T-helper 1 cell treated with Interleukin-12 subunit alpha and Interleukin-12 subunit beta and Interleukin-4 antibody, amounts not matched to agents 30 μg/mL and 1 μg/mL, for 36 hours (primary cell): ENCODE measurements at regions not wholly inside any gene's neighbourhood (a gene's known extent, or its start where the extent isn't known, plus 50 kb on each side); places are given as distances from the start of the nearest gene placed in this dataset.

Experiments used
- H3K27ac Mint-ChIP-seq: one replicate; pipeline ENCODE4 v1.8.0; 2021; ENCODE audit warnings: mild to moderate bottlenecking, mixed read lengths
- H3K27me3 Mint-ChIP-seq: one replicate; pipeline ENCODE4 v1.8.0; 2021; ENCODE audit warnings: low read depth, mixed read lengths
- H3K36me3 Mint-ChIP-seq: one replicate; pipeline ENCODE4 v1.8.0; 2021; ENCODE audit warnings: low read depth, mixed read lengths
- H3K4me1 Mint-ChIP-seq: one replicate; pipeline ENCODE4 v1.8.0; 2021; ENCODE audit warnings: low read depth, mixed read lengths
- H3K4me3 Mint-ChIP-seq: one replicate; pipeline ENCODE4 v1.8.0; 2021; ENCODE audit warnings: mild to moderate bottlenecking, moderate library complexity, mixed read lengths
- H3K9me3 Mint-ChIP-seq: one replicate; pipeline ENCODE4 v1.8.0; 2021; ENCODE audit warnings: mixed read lengths

- Mint-ChIP-seq H3K4me1 (no peaks in the 10 kb centered on the region), H3K9me3 (no peaks in the 10 kb centered on the region), H3K36me3 (no peaks in the 10 kb centered on the region), H3K27me3 (no peaks in the 10 kb centered on the region), H3K27ac (no peak overlapping the region), H3K4me3 (no peak overlapping the region)
Measured at GRCh38 chr2:23183733-23184132, 201.2 kb upstream of the KLHL29 start.

GRCh38 chr2:23198316-23199114, 186.5 kb upstream of the KLHL29 start:
- Mint-ChIP-seq H3K36me3 (no peaks in the 10 kb centered on the region), H3K27ac (no peak overlapping the region), H3K9me3 (no peaks in the 10 kb centered on the region), H3K27me3 (no peaks in the 10 kb centered on the region), H3K4me3 (no peak overlapping the region), H3K4me1 (no peaks in the 10 kb centered on the region)

GRCh38 chr2:23199115-23199918, 185.7 kb upstream of the KLHL29 start:
- Mint-ChIP-seq H3K27ac (no peak overlapping the region), H3K27me3 (no peaks in the 10 kb centered on the region), H3K9me3 (no peaks in the 10 kb centered on the region), H3K4me3 (no peak overlapping the region), H3K36me3 (no peaks in the 10 kb centered on the region), H3K4me1 (no peaks in the 10 kb centered on the region)

GRCh38 chr2:23200068-23200786, 184.8 kb upstream of the KLHL29 start:
- Mint-ChIP-seq H3K9me3 (no peaks in the 10 kb centered on the region), H3K27ac (no peak overlapping the region), H3K4me1 (no peaks in the 10 kb centered on the region), H3K4me3 (no peak overlapping the region), H3K27me3 (no peaks in the 10 kb centered on the region), H3K36me3 (no peaks in the 10 kb centered on the region)

GRCh38 chr2:23200787-23201114, 184.2 kb upstream of the KLHL29 start:
- Mint-ChIP-seq H3K4me3 (no peak overlapping the region), H3K4me1 (no peaks in the 10 kb centered on the region), H3K9me3 (no peaks in the 10 kb centered on the region), H3K27ac (no peak overlapping the region), H3K36me3 (no peaks in the 10 kb centered on the region), H3K27me3 (no peaks in the 10 kb centered on the region)

- Mint-ChIP-seq H3K27me3 (peaks cover 4% of the 10 kb centered on the region), H3K4me1 (no peaks in the 10 kb centered on the region), H3K27ac (no peak overlapping the region), H3K36me3 (no peaks in the 10 kb centered on the region), H3K4me3 (no peak overlapping the region), H3K9me3 (no peaks in the 10 kb centered on the region)
Measured at GRCh38 chr2:23203383-23203782, 181.6 kb upstream of the KLHL29 start.

GRCh38 chr2:23204685-23205242, 180.2 kb upstream of the KLHL29 start:
- no peak overlapping the region for H3K27ac Mint-ChIP-seq
- H3K27me3 Mint-ChIP-seq = peaks cover 4% of the 10 kb centered on the region
- H3K36me3 Mint-ChIP-seq = no peaks in the 10 kb centered on the region
- H3K4me1 Mint-ChIP-seq = no peaks in the 10 kb centered on the region
- H3K9me3 Mint-ChIP-seq = no peaks in the 10 kb centered on the region
- H3K4me3 Mint-ChIP-seq = no peak overlapping the region

- Mint-ChIP-seq H3K27me3 (peaks cover 4% of the 10 kb centered on the region), H3K27ac (no peak overlapping the region), H3K4me3 (no peak overlapping the region), H3K9me3 (no peaks in the 10 kb centered on the region), H3K4me1 (no peaks in the 10 kb centered on the region), H3K36me3 (no peaks in the 10 kb centered on the region)
Measured at GRCh38 chr2:23206650-23207049, 178.3 kb upstream of the KLHL29 start.

GRCh38 chr2:23207871-23208270, 177.1 kb upstream of the KLHL29 start:
- peaks cover 4% of the 10 kb centered on the region for H3K27me3 Mint-ChIP-seq
- H3K4me3 Mint-ChIP-seq = no peak overlapping the region
- no peaks in the 10 kb centered on the region for H3K4me1 Mint-ChIP-seq
- no peaks in the 10 kb centered on the region for H3K36me3 Mint-ChIP-seq
- no peaks in the 10 kb centered on the region for H3K9me3 Mint-ChIP-seq
- no peak overlapping the region for H3K27ac Mint-ChIP-seq

- no peaks in the 10 kb centered on the region for H3K9me3 Mint-ChIP-seq
- H3K36me3 Mint-ChIP-seq = no peaks in the 10 kb centered on the region
- peaks cover 4% of the 10 kb centered on the region for H3K27me3 Mint-ChIP-seq
- H3K4me1 Mint-ChIP-seq = no peaks in the 10 kb centered on the region
- no peak overlapping the region for H3K4me3 Mint-ChIP-seq
- H3K27ac Mint-ChIP-seq = no peak overlapping the region
Measured at GRCh38 chr2:23208339-23208738, 176.6 kb upstream of the KLHL29 start.

GRCh38 chr2:23209059-23209458, 175.9 kb upstream of the KLHL29 start:
- Mint-ChIP-seq H3K4me3 (no peak overlapping the region), H3K4me1 (no peaks in the 10 kb centered on the region), H3K27ac (no peak overlapping the region), H3K36me3 (no peaks in the 10 kb centered on the region), H3K27me3 (peaks cover 4% of the 10 kb centered on the region), H3K9me3 (no peaks in the 10 kb centered on the region)

GRCh38 chr2:23211987-23212583, 172.9 kb upstream of the KLHL29 start:
- Mint-ChIP-seq H3K4me3 (no peak overlapping the region), H3K27ac (no peak overlapping the region), H3K4me1 (no peaks in the 10 kb centered on the region), H3K36me3 (no peaks in the 10 kb centered on the region), H3K27me3 (peaks cover 4% of the 10 kb centered on the region), H3K9me3 (no peaks in the 10 kb centered on the region)

- no peak overlapping the region for H3K4me3 Mint-ChIP-seq
- H3K4me1 Mint-ChIP-seq = no peaks in the 10 kb centered on the region
- H3K27ac Mint-ChIP-seq = no peak overlapping the region
- no peaks in the 10 kb centered on the region for H3K27me3 Mint-ChIP-seq
- H3K9me3 Mint-ChIP-seq = no peaks in the 10 kb centered on the region
- no peaks in the 10 kb centered on the region for H3K36me3 Mint-ChIP-seq
Measured at GRCh38 chr2:23213196-23213595, 171.8 kb upstream of the KLHL29 start.

GRCh38 chr2:23215016-23215415, 170.0 kb upstream of the KLHL29 start:
- no peaks in the 10 kb centered on the region for H3K36me3 Mint-ChIP-seq
- no peak overlapping the region for H3K4me3 Mint-ChIP-seq
- no peak overlapping the region for H3K27ac Mint-ChIP-seq
- H3K27me3 Mint-ChIP-seq = no peaks in the 10 kb centered on the region
- H3K9me3 Mint-ChIP-seq = no peaks in the 10 kb centered on the region
- no peaks in the 10 kb centered on the region for H3K4me1 Mint-ChIP-seq
